HG03025 (cell line): ENCODE measurements at regions not wholly inside any gene's neighbourhood (a gene's known extent, or its start where the extent isn't known, plus 50 kb on each side); places are given as distances from the start of the nearest gene placed in this dataset.
"Not testable (repeated sequence)": the region's sequence is repeated elsewhere in the genome, so short reads cannot be mapped to it uniquely, and the experiment has no call there.

Source experiments
- ATAC-seq: cut with Tn5 transposase; IDR thresholded peaks from one replicate; pipeline ENCODE4 v1.9.1; 2021; ENCODE audit warnings: mild to moderate bottlenecking, moderate library complexity; ENCODE audit not compliant: unreplicated experiment, low FRiP score

DNA sequence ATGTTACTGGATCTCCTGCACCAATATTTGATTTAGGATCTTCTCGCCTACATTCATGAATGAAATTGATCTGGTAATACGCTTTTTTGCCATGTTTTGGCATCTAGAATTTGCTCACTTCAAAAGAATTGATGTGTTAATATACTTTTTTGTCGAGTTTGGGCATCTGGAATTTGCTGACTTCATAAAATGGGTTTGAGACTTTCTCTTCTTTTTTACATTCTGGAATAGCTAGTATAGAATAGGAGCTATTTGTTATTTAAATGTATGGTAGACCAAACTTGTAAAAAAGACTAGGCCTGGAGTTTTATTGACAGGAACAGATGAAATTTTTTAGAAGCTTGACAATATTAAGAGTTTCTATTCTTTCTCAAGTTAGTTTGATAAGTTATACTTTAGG is 404.9 kb upstream of the TENM3 start:
- ATAC-seq = no peak

DNA sequence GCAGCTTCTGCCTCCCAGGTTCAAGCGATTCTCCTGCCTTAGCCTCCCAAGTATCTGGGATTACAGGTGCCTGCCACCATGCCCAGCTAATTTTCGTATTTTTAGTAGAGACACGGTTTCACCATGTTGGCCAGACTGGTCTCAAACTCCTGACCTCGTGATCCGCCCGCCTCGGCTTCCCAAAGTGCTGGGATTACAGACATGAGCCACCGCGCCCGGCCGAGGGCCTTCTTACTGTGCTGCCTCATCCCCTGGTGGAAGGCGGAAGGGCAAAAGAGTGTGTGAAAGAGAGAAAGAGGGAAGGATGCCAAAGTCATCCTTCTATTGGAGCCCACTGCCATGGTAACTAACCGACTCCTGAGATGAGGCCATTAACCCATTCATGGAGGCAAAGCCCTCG is 399.4 kb upstream of the TENM3 start:
- not testable (repeated sequence) for ATAC-seq

DNA sequence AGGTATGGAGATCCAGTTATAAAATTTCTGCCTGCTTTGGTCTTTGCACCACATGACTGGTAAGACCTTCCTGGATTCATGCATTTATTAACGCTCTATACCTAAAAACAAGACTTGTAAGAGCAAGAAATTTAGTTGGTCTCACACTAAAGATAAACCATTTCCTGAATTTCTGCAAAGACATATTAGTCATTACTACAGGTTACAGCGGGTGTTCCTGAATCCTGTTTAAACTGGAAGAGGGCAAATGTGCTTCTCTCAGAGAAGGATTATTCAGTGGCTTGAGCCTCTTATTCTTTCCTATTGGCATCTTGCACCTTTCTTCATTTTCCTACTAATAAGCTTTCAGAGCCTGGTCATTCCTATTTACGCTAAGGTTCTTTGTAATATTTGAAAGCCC is 397.6 kb upstream of the TENM3 start:
- no peak for ATAC-seq

DNA sequence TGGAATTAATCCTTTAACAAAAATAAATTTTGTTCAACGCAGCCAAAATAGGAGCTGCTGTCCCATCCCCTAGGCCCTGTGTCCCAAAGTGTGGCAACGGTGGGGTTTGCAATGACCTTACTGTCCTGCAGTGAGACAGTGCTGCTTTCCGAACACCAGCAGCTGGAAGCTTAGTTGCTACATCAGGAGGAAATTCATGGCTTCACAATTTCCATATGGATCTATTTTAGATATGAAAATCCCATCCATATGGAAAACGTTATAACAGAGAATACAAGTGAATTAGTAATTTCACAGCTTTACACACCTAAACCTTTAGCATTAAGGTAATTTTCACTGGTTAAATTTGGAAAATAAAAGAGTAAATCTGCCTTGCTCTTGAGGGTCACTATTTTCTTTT is 396.3 kb upstream of the TENM3 start:
- ATAC-seq = no peak

DNA sequence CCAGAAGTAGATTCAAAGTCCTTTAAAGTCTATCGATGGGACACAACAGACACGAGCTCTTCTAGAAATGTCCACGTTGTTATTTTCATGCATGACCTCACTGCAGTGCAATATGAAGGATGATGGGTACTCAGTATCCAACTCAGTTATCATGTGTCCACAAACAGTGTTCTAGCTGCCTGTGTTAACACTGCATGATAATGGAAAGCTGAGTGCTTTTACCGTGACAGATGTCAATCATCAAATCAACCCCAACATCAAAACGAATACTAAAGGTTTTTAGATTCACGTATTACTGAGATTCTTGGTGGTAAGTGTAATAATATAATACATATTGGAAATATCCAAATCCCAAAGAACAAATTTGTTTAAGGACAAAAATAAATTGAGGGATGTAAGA is 394.8 kb upstream of the TENM3 start:
- no peak for ATAC-seq

DNA sequence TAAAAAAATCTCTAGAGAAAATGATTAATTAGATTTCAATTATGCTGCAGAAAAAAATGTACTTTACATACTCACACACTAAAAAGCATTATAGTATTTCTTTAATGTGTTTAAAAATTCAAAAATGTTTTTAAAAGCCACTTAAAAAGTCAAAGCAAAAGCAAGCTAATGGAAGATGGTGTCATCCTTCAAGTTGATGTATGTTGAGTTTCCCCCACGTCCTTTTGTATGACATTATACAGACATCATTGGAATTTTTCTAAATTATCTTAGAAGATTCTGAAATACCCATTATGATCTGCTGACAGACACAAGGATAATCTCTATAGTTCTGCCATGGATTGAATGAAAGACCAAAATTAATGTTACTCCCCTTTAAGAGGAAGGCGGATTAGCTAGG is 393.7 kb upstream of the TENM3 start:
- no peak for ATAC-seq

DNA sequence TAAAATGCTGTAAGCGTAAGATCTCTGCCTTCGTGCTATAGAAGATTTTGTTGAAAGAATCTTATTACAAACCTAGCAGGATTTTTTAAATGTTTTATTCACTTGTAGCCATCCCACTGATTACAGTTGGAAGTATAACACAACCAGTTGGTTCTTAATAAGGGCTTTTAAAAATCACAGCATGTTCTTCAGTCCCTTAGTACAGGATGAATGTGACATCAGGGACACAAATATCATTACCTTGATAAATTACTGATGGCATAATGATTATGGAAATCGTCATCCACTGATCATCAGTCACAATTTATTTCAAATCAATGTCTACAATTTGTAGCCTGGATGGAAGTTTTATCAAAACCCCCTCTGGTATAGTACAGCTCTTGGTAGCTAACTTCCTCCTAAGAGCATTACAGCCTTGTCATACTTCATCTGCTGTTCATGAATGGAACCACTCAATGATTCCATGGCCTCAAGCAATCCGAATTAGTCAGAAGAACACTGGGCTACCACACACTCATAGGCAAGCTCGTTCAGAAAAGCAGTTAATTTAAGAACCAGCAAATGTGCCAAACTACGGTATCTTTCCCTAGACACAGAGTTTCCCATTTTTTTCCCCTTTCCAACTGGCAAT is 389.2 kb upstream of the TENM3 start:
- ATAC-seq = no peak

DNA sequence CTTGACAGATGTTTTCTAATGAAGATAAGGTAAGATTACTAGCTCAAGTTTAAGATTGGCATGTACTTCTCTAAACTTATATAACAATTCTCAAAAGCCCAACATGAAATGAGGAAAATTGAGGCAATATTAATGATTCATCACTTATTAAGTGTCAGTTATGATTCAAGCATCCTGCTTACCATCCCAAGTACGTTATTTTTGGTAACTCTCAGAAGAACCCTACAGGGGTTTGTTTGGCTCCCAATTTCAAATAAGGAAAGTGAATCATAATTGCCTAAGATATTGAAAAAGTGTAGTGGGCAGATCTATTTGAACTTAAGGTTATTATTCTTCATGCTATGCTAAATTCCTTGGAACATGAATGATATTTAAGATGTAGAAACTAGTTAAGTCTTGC is 387.9 kb upstream of the TENM3 start:
- ATAC-seq = no peak

DNA sequence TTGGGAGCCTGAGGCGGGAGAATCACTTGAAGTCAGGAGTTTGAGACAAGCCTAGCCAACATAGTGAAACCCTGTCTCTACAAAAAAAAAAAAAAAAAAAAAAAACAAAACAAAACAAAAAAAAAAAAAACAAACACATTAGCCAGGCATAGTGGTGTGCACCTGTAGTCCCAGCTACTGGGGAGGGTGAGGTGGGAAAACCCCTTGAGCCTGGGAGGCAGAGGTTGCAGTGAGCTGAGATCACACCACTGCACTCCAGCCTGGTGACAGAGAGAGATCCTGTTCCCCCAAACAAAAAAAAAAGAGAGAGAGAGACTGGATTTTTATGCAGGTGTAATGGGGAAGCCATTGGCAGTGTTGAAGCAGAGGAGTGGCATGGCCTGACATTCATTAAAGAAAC is 385.7 kb upstream of the TENM3 start:
- ATAC-seq = not testable (repeated sequence)

DNA sequence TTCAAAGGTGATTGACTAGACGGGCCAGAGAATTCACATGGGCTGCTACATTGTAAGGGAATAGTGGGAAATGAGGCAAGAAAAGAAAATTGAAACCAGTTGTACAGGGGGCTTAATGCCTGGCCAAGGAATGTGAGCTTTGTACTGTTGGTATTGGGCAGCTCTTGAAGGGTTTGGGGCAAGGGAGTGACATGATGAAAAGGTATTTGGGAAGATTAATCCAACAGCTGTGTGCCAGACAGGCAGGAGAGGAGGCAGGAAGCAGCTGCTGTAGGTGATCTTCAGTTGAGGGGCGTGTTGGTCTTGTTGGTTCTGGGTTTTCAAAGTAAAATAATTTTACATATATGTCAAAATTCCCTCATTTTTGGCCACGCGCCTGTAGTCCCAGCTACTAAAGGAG is 384.5 kb upstream of the TENM3 start:
- ATAC-seq = no peak

DNA sequence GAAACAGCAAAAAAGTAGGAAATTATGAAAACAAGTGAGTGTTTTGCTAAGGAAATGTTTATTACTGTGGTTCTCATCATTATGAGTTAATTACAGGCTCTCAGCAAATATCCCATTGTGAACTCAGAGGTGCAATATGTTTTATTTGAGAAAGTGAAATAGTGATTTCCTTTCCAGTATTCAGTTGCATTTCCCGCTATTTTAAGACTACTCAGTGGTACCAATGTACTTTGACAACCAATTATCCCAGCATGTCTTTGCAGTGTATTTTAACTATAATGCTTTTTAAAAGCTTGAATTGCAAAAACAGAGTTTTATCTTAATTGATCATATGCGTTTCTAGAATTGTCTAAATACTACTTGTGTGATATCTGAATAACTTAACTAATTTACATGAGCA is 383.8 kb upstream of the TENM3 start:
- no peak for ATAC-seq

DNA sequence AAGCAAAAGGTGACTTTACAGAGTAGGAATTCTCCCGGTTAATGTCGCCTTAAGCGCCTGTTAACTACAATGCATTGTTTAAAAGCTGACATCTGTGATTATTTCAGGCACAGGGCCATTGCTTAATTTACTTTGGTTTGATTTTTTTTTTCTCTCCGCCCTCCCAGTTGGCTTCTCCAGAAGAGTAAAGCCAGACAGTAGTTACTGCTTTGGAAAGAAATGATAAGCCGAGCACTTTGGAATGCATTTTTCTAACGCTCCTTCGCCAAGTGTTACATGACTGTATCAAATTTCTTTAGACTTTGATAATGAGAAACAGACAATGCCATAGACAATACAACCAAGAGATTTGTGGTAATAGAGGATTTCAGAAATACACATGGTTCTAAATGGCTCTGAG is 383.0 kb upstream of the TENM3 start:
- no peak for ATAC-seq

DNA sequence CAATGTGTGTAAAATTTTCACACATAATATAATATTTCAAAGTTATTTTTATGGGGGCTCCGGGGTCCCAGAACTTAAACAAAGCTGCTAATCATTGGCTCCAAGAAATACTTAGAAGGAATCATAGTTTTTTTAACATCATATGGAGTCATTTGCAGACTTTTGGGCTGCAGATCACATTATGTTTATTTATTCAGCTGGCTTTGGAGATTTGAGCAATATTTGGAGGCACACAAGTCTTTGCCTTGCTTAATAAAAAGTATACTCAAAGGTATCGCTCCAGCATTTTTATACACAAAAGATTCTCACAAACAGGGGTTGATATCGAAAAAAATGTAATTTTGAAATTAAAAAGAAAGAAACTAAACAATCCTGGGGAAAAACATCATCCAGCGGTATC is 382.5 kb upstream of the TENM3 start:
- ATAC-seq = no peak

DNA sequence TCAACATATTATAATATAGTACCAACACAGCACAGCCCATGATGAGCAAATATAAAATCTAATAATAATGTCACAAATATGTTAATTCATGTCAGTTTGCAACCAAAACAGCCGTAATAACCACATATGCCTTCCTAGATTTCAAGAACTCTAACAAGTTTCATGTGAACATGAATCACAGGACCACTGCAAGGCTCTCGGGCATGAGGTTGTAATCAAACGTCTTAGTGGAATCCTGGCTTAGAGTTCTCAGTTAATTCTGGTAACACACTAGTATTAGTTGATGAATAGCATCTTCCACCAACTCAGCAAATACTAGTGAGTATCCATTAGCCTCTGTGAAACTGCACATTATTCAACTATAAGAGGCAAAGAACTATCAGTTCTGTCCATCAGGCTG is 379.3 kb upstream of the TENM3 start:
- ATAC-seq = no peak

DNA sequence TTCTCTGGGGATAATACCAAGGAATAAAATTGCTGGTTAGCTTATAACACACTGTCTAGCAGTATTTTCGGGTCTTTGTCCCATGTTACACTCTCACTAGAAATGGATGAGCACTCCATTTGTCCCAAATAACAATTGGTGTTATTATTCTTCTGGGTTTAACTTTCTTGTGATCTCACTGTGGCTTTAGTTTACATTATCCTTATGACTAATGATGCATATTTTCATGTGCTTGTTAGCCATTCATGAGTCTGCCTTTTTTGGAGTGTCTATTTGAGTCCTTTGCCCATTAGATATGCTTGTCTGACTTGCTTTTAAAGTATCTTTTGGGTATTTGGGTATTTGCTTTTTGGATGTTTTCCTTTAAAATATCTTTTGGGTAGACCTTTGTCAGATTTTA is 372.9 kb upstream of the TENM3 start:
- no peak for ATAC-seq

DNA sequence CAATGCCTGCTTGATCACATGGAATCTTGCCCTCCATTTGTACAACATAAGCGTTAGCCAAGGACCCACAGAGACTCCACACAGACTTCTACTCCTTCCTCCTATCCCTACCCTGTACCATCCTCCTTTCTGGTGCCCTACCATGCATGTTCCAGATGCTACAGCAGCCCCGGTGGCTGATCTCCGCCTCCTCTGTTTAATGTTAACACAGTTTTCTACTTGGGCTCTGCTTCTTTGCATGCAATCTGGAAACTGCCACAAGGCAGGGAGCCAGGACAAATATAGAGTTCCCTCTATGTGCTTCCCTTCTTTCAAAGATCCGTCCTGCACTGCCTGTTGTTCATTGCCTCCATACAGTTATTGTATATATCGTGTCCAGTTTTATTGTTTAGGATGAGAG is 368.6 kb upstream of the TENM3 start:
- no peak for ATAC-seq

DNA sequence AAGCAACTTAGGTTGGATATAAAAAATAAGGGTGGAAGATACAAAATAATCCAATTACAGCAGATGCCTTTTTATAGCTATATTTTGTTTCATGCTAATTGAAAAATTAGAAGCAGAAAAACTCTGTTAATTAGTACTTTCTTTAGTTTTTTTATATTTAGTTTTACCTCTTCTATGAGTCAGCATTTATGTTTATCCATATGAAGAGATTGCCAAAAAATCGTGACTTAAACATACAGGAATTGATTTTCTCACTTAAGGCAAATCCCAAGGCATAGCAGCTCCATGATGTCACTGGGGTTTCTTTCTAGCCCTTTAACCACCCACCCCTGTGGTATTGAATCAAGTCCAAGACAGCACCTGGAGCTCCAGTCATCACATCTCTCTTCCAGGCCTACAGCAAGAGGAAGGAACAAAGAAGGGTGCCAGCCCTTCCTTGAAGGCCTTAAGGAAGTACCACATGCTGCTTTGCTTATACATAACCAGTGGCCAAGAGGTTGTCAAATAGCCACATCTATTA is 365.8 kb upstream of the TENM3 start:
- no peak for ATAC-seq

DNA sequence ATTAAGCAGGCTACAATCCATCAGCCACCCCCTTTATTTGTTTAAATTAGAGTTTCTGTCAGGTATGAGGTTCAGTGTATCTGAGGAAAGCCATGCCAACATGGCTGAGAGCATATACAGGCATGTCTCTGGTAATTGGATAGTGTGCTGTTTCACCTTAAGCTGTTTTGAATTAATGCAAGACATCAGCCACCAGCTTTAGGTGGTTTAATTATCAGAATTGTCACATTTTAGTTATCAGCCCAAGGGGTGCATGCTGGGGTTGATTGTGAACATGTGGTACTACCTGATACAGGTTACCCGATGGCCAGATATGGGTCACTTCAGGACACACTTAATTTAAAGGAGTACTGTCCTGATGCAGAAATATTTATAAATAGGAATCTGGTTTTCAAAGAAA is 353.2 kb upstream of the TENM3 start:
- no peak for ATAC-seq

DNA sequence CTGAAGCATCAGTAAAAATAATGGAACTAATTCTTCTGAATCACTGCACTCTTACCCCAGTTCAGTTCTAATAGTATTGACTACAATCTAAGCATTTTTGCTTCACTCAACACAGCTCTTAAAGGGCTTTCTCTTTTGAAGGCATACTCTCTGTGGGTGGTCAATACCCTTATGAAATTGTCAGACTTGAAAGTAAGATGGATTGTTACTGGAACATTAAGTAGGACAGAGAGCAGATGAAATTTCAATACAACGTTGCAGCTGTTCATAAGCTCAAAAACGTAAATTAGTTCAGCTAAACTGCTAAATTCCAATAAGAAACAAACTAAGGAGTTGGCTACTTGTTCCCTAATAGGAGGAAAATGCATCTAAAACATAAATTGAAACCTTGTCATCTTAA is 352.3 kb upstream of the TENM3 start:
- ATAC-seq = no peak

DNA sequence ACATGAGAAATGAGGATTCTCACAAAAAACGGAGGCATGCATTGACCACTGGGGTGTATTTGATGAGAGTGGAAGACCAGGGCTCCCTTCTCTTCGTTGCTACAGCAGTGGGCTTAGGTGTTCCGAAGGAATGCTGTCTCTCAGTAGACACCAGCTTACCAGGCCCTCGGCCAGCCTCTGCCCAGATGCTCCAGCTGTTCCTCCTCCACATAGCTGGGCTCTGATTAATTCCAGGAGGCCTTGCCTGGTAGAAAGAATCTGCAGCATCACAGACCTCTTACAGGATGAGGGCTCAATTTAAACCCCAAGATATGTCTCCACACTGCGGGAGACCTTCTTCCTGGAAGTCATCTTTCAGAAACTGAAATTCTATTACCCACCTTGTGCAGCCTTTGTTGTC is 346.6 kb upstream of the TENM3 start:
- ATAC-seq = no peak

DNA sequence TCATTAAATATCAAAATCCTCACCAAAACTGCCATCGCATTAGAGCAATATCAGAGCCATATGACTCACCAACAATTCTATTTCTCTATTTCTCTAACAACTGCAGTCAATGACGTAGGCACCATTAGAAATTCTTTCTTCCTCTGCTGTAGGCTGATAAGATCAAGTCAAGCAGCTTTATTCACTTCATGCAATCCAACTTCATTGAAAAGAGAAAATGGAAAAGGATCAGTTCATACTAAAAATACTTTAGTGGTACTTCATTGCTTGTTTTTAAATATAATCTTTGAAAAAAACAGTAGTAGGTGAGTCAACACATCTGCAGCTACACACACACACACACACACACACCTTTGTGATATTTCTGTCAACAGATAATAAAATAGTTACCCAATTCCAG is 345.3 kb upstream of the TENM3 start:
- no peak for ATAC-seq

DNA sequence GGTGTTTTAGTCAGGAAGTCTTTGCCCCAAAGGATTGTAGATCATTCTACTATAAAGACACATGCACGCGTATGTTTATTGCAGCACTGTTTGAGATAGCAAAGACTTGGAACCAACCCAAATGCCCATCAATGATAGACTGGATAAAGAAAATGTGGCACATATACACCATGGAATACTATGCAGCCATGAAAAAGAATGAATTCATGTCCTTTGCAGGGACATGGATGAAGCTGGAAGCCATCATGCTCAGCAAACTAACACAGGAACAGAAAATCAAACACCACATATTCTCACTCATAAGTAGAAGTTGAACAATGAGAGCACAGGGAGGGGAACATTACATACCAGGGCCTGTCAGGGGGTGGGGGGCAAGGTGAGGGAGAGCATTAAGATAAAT is 340.8 kb upstream of the TENM3 start:
- not testable (repeated sequence) for ATAC-seq

DNA sequence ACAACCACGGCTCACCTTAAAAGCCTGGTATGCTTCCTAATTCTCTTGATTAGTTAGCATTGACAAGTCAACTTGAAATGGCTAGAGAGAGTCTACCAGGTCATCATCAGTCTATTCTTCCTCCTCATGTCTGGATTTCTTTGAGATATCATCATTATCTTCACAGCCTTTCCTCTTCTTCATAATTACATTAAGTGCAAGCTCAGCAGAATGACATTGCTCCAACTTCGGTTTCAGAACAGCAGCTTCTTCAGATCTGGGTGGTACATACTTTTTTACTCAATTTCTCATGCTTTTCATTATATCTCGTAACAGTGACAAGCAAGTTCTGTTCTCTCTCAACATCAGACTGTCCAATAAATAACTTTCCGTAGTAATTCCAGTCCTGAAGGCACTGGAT is 337.5 kb upstream of the TENM3 start:
- no peak for ATAC-seq
